GM23338 (cell line): ENCODE measurements at regions not wholly inside any gene's neighbourhood (a gene's known extent, or its start where the extent isn't known, plus 50 kb on each side); places are given as distances from the start of the nearest gene placed in this dataset.
"Not testable (repeated sequence)": the region's sequence is repeated elsewhere in the genome, so short reads cannot be mapped to it uniquely, and the experiment has no call there.

Experiments used
- ATAC-seq: fragments of 200-7000 bp; cut with Tn5 transposase; 3 replicates; pipeline ENCODE4 v1.9.1; 2020
- DNase-seq: peaks from one replicate; pipeline ENCODE4 v3.0.0-alpha.2; 2015; ENCODE audit warnings: low spot score
- H2AFZ ChIP-seq: fragments of 200-600 bp; sonication (generic); 2 replicates; pipeline ENCODE4 v1.8.0; 2016; ENCODE audit warnings: antibody characterized with exemption, mild to moderate bottlenecking, moderate library complexity
- H3F3A ChIP-seq: fragments of 200-600 bp; sonication (generic); replicated peaks from 2 replicates; pipeline ENCODE4 v1.8.0; 2017; ENCODE audit warnings: antibody characterized with exemption, mixed run types, low read depth
- H3K27ac ChIP-seq: fragments of 200-600 bp; sonication (generic); 2 replicates; pipeline ENCODE4 v1.6.1; 2016; ENCODE audit warnings: low read depth
- H3K27me3 ChIP-seq: fragments of 200-600 bp; sonication (generic); 2 replicates; pipeline ENCODE4 v1.8.0; 2016; ENCODE audit warnings: mild to moderate bottlenecking, mixed run types, moderate library complexity; ENCODE audit not compliant: insufficient read depth
- H3K36me3 ChIP-seq: fragments of 200-600 bp; sonication (generic); 2 replicates; pipeline ENCODE4 v1.8.0; 2016; ENCODE audit warnings: mild to moderate bottlenecking; ENCODE audit not compliant: insufficient read depth
- H3K4me1 ChIP-seq: fragments of 200-600 bp; sonication (generic); 2 replicates; pipeline ENCODE4 v1.8.0; 2016; ENCODE audit warnings: mild to moderate bottlenecking, moderate library complexity; ENCODE audit not compliant: insufficient read depth
- H3K4me2 ChIP-seq: fragments of 200-600 bp; sonication (generic); 2 replicates; pipeline ENCODE4 v1.7.1; 2017; ENCODE audit warnings: mixed run types
- H3K4me3 ChIP-seq: fragments of 200-600 bp; sonication (generic); 2 replicates; pipeline ENCODE4 v1.6.1; 2016; ENCODE audit warnings: mixed run types
- H3K79me2 ChIP-seq: fragments of 200-600 bp; sonication (generic); replicated peaks from 2 replicates; pipeline ENCODE4 v1.8.0; 2017; ENCODE audit warnings: mild to moderate bottlenecking; ENCODE audit not compliant: insufficient read depth
- H3K9me2 ChIP-seq: fragments of 200-600 bp; sonication (generic); 2 replicates; pipeline ENCODE4 v1.8.0; 2017; ENCODE audit not compliant: insufficient read depth
- H4K20me1 ChIP-seq: fragments of 200-600 bp; sonication (generic); replicated peaks from 2 replicates; pipeline ENCODE4 v1.8.0; 2017; ENCODE audit warnings: mild to moderate bottlenecking; ENCODE audit not compliant: insufficient read depth
- H3K27ac Mint-ChIP-seq: 2 replicates; pipeline ENCODE4 v1.8.0; 2020; ENCODE audit warnings: inconsistent platforms, mild to moderate bottlenecking, moderate library complexity, mixed read lengths
- H3K27me3 Mint-ChIP-seq: 3 replicates; pipeline ENCODE4 v1.8.0; 2022; ENCODE audit warnings: low read depth, mild to moderate bottlenecking, moderate library complexity, mixed read lengths, inconsistent platforms; ENCODE audit not compliant: insufficient read depth, poor library complexity
- H3K36me3 Mint-ChIP-seq: 3 replicates; pipeline ENCODE4 v1.8.0; 2021; ENCODE audit warnings: low read depth, mild to moderate bottlenecking, inconsistent platforms, moderate library complexity, mixed read lengths
- H3K4me1 Mint-ChIP-seq: 3 replicates; pipeline ENCODE4 v1.8.0; 2020; ENCODE audit warnings: mild to moderate bottlenecking, inconsistent platforms, mixed read lengths
- H3K4me3 Mint-ChIP-seq: 3 replicates; pipeline ENCODE4 v1.8.0; 2021; ENCODE audit warnings: moderate library complexity, mild to moderate bottlenecking, inconsistent platforms, mixed read lengths
- H3K9me3 Mint-ChIP-seq: 3 replicates; pipeline ENCODE4 v1.8.0; 2020; ENCODE audit warnings: moderate library complexity, mild to moderate bottlenecking, inconsistent platforms, mixed read lengths
- CTCF ChIP-seq, 2 experiments: fragments of 200-600 bp in 1 of 2; sonication (generic) in 1 of 2; conservative IDR thresholded peaks; 2 replicates each; pipeline versions ENCODE4 v1.5.1 to v1.6.1; 2016 to 2017; ENCODE audit warnings: antibody characterized with exemption in 2 of 2, low read depth in 2 of 2, mild to moderate bottlenecking in 2 of 2, moderate library complexity in 1 of 2
- EZH2phosphoT487 ChIP-seq: fragments of 200-600 bp; sonication (generic); IDR thresholded peaks from one replicate; pipeline ENCODE4 v1.8.1; 2018; ENCODE audit warnings: antibody characterized with exemption; ENCODE audit not compliant: unreplicated experiment
- JUNB ChIP-seq: IDR thresholded peaks from one replicate; pipeline ENCODE4 v1.6.1; 2016; ENCODE audit warnings: antibody characterized with exemption; ENCODE audit not compliant: unreplicated experiment
- NANOG ChIP-seq: IDR thresholded peaks from 2 replicates; pipeline ENCODE4 v1.6.1; 2016; ENCODE audit warnings: antibody characterized with exemption, borderline replicate concordance
- POLR2AphosphoS5 ChIP-seq: IDR thresholded peaks from 2 replicates; pipeline ENCODE4 v1.6.1; 2016; ENCODE audit warnings: antibody characterized with exemption, low read depth
- REST ChIP-seq: IDR thresholded peaks from one replicate; pipeline ENCODE4 v1.6.1; 2018; ENCODE audit warnings: antibody characterized with exemption; ENCODE audit not compliant: unreplicated experiment
- ZNF114 ChIP-seq: fragments of 250-450 bp; sonication (Bioruptor Pico); IDR thresholded peaks from 2 replicates; pipeline ENCODE4 v1.5.0; 2020; ENCODE audit warnings: mild to moderate bottlenecking, moderate library complexity

- H3K4me3 ChIP-seq: no peak overlapping the region
- Mint-ChIP-seq H3K9me3 (peaks cover 44% of the 10 kb centered on the region), H3K4me1 (no peaks in the 10 kb centered on the region), H3K27ac (no peak overlapping the region), H3K27me3 (peaks cover 4% of the 10 kb centered on the region), H3K4me3 (no peak overlapping the region), H3K36me3 (peaks cover 17% of the 10 kb centered on the region)
- ATAC-seq: no peak
- H3F3A ChIP-seq: no peaks in the 10 kb centered on the region
- TF ChIP-seq EZH2phosphoT487 (no peak), CTCF (conservative IDR thresholded peaks at IDR 0.05; ENCODE audit: low read depth in 2 of 2) (peak in 1 of 2 experiments; percentile 35; a peak in 2 of 4 replicates)
- no peaks in the 10 kb centered on the region for H3K9me2 ChIP-seq
- no peak overlapping the region for H2AFZ ChIP-seq
- no peak overlapping the region for H3K4me2 ChIP-seq
- no peaks in the 10 kb centered on the region for H3K27me3 ChIP-seq
- no peaks in the 10 kb centered on the region for H4K20me1 ChIP-seq
- no peaks in the 10 kb centered on the region for H3K36me3 ChIP-seq
- no peaks in the 10 kb centered on the region for H3K79me2 ChIP-seq
- DNase-seq: no peak
- H3K4me1 ChIP-seq: no peaks in the 10 kb centered on the region
- no peak overlapping the region for H3K27ac ChIP-seq
Measured at GRCh38 chr5:179404321-179405053, 59.2 kb upstream of the ADAMTS2 start.

- Mint-ChIP-seq H3K36me3 (peaks cover 24% of the 10 kb centered on the region), H3K27ac (no peak overlapping the region), H3K9me3 (peaks cover 53% of the 10 kb centered on the region), H3K4me1 (no peaks in the 10 kb centered on the region), H3K27me3 (peaks cover 4% of the 10 kb centered on the region), H3K4me3 (no peak overlapping the region)
- TF ChIP-seq ZNF114 (CRISPR knock-in tag) (no peak), JUNB (no peak), REST (no peak), CTCF (conservative IDR thresholded peaks at IDR 0.05; ENCODE audit: low read depth in 2 of 2) (no peak), NANOG (no peak), EZH2phosphoT487 (no peak), POLR2AphosphoS5 (no peak)
- no peak for ATAC-seq
- H3K79me2 ChIP-seq: no peaks in the 10 kb centered on the region
- no peak for DNase-seq
- H3K9me2 ChIP-seq: no peaks in the 10 kb centered on the region
- no peak overlapping the region for H3K27ac ChIP-seq
- H3F3A ChIP-seq: no peaks in the 10 kb centered on the region
- no peaks in the 10 kb centered on the region for H4K20me1 ChIP-seq
- no peaks in the 10 kb centered on the region; the same call in none of the 2 replicates for H3K36me3 ChIP-seq
- no peak overlapping the region for H2AFZ ChIP-seq
- H3K27me3 ChIP-seq: no peaks in the 10 kb centered on the region
- no peaks in the 10 kb centered on the region for H3K4me1 ChIP-seq
- H3K4me3 ChIP-seq: no peak overlapping the region
- H3K4me2 ChIP-seq: no peak overlapping the region
Measured at GRCh38 chr5:179403426-179404147, 58.3 kb upstream of the ADAMTS2 start.

DNA sequence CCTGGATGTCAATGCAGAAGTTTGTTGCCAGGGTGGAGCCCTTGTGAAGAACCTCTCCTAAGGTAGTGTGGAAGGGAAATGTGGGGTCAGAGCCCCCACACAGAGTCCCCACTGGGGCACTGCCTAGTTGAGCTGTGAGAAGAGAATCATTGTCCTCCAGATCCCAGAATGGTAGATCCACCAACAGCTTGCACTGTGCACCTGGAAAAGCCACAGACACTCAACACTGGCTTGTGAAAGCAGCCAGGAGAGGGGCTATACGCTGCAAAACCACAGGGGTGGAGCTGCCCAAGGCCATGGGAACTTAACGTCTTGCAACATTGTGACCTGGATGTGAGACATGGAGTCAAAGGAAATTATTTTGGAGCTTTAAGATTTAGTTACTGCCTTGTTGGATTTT is 55.2 kb upstream of the ADAMTS2 start:
- H2AFZ ChIP-seq, H3K27me3 ChIP-seq, ATAC-seq, DNase-seq, H3K27ac Mint-ChIP-seq, H3K4me3 Mint-ChIP-seq, H4K20me1 ChIP-seq, H3K36me3 ChIP-seq, H3K4me2 ChIP-seq, H3K9me2 ChIP-seq, H3K4me3 ChIP-seq, H3K4me1 ChIP-seq, H3K27me3 Mint-ChIP-seq, H3K27ac ChIP-seq, H3K79me2 ChIP-seq, H3K4me1 Mint-ChIP-seq, H3F3A ChIP-seq: not testable (repeated sequence)
- peaks cover 25% of the 10 kb centered on the region for H3K36me3 Mint-ChIP-seq
- H3K9me3 Mint-ChIP-seq: peaks cover 76% of the 10 kb centered on the region
